ENCODE measurements at regions not wholly inside any gene's neighbourhood (a gene's known extent, or its start where the extent isn't known, plus 50 kb on each side); places are given as distances from the start of the nearest gene placed in this dataset.
A peak's percentile ranks its signal among the peaks of the same experiment; 100 is the strongest.
"Not testable (repeated sequence)": the region's sequence is repeated elsewhere in the genome, so short reads cannot be mapped to it uniquely, and the experiment has no call there.

GRCh38 chr3:153221748-153222162 is 59.7 kb downstream of the RAP2B start:
- DNase-seq, result peak; percentile 99 to 100

GRCh38 chr3:153226877-153227276 is 64.9 kb downstream of the RAP2B start:
- not testable (repeated sequence) for DNase-seq

GRCh38 chr3:153230427-153230826 is 68.4 kb downstream of the RAP2B start:
- DNase-seq, result not testable (repeated sequence)

GRCh38 chr3:153231245-153231644 is 69.2 kb downstream of the RAP2B start:
- DNase-seq, result not testable (repeated sequence)

- DNase-seq, result not testable (repeated sequence)
Measured at GRCh38 chr3:153232050-153232752, 70.2 kb downstream of the RAP2B start.

GRCh38 chr3:153232851-153233271 is 70.8 kb downstream of the RAP2B start:
- DNase-seq, result no peak

GRCh38 chr3:153233986-153234385 is 72.0 kb downstream of the RAP2B start:
- no peak for DNase-seq

GRCh38 chr3:153242896-153243295 is 80.9 kb downstream of the RAP2B start:
- DNase-seq, result no peak

- no peak for DNase-seq
Measured at GRCh38 chr3:153244961-153245360, 82.9 kb downstream of the RAP2B start.

- no peak for DNase-seq
Measured at GRCh38 chr3:153245661-153246060, 83.6 kb downstream of the RAP2B start.

- no peak for DNase-seq
Measured at GRCh38 chr3:153246331-153246730, 84.3 kb downstream of the RAP2B start.

- no peak for DNase-seq
Measured at GRCh38 chr3:153246806-153247205, 84.8 kb downstream of the RAP2B start.

- no peak for DNase-seq
Measured at GRCh38 chr3:153247331-153248330, 85.6 kb downstream of the RAP2B start.

- DNase-seq, result not testable (repeated sequence)
Measured at GRCh38 chr3:153248835-153249234, 86.8 kb downstream of the RAP2B start.

GRCh38 chr3:153249906-153250305 is 87.9 kb downstream of the RAP2B start:
- no peak for DNase-seq

GRCh38 chr3:153250446-153250845 is 88.4 kb downstream of the RAP2B start:
- DNase-seq, result no peak

- DNase-seq, result no peak
Measured at GRCh38 chr3:153252963-153253362, 90.9 kb downstream of the RAP2B start.

GRCh38 chr3:153254361-153254760 is 92.3 kb downstream of the RAP2B start:
- no peak for DNase-seq

GRCh38 chr3:153257673-153258351 is 95.8 kb downstream of the RAP2B start:
- DNase-seq, result no peak

- no peak for DNase-seq
Measured at GRCh38 chr3:153259956-153260355, 97.9 kb downstream of the RAP2B start.

GRCh38 chr3:153260681-153261080 is 98.7 kb downstream of the RAP2B start:
- DNase-seq, result no peak

GRCh38 chr3:153266619-153267018 is 104.6 kb downstream of the RAP2B start:
- DNase-seq, result no peak
